DMS53 (cell line): ENCODE measurements at regions not wholly inside any gene's neighbourhood (a gene's known extent, or its start where the extent isn't known, plus 50 kb on each side); places are given as distances from the start of the nearest gene placed in this dataset.

Experiments
- DNase-seq: peaks from one replicate; lab custom pipeline; 2025; lab: John Stamatoyannopoulos, UW

GRCh38 chr7:80563561-80564327, 51.9 kb upstream of the GNAT3 start:
- no peak for DNase-seq

- DNase-seq, result no peak
These were observed 53.7 kb upstream of the GNAT3 start for GRCh38 chr7:80565554-80565953.

- DNase-seq, result no peak
These were observed 56.8 kb upstream of the CD36 start for GRCh38 chr7:80581486-80582260.

- no peak for DNase-seq
These were observed 54.5 kb upstream of the CD36 start for GRCh38 chr7:80583901-80584300.

- peak; percentile 45 for DNase-seq
These were observed 53.7 kb upstream of the CD36 start for GRCh38 chr7:80584778-80585177.

GRCh38 chr7:80587538-80587937, 50.9 kb upstream of the CD36 start:
- DNase-seq, result no peak

GRCh38 chr7:80588591-80588990, 49.9 kb upstream of the CD36 start:
- peak; percentile 12 for DNase-seq
